DMS 273 (cell line): ENCODE measurements at regions not wholly inside any gene's neighbourhood (a gene's known extent, or its start where the extent isn't known, plus 50 kb on each side); places are given as distances from the start of the nearest gene placed in this dataset.
A peak's percentile ranks its signal among the peaks of the same experiment; 100 is the strongest.

ENCODE experiments used
- DNase-seq: peaks from one replicate; lab custom pipeline; 2025; ENCODE audit not compliant: unreplicated experiment; lab: John Stamatoyannopoulos, UW

DNA sequence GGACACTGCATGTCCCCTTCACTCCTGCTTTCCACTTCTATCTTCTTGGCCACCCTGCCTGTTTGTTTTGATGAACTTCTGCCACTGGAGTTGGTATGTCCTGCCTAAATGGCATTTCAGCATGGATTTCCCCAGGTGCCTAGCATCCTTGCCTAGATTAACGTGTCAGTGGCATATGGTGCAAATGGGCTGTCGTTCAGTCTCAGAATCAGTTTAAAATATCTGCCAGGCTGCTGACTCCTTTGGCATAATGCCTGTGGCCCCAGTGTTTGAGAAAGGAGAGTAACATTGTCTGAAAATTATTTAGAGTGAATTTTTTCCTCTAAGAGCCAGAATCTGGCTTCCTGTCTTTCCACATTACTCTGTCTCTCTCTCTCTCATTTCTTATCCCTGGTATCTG is 64.9 kb upstream of the BARHL2 start:
- DNase-seq = peak; percentile 67

- DNase-seq = peak; percentile 34
Observed at GRCh38 chr1:90781534-90781933, 64.4 kb upstream of the BARHL2 start.

DNA sequence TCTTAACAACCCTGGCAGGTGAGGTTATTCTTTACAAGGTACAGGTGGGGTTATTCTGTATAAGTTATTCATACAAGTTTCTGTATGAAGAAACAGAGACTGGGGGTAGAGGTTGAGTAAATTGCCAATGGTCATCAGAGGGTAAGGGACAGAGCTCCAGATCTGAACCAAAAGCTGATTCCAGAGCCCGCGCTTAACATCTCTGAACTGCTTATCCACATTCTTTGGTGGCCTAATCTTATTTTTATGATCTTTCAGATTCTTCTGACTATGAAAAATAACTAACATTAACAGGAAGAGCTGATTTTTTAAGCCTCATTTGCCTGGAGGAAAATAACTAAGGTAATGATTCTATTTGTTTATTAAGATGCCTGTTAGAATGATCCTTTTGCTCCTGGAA is 63.9 kb upstream of the BARHL2 start:
- no peak for DNase-seq

DNA sequence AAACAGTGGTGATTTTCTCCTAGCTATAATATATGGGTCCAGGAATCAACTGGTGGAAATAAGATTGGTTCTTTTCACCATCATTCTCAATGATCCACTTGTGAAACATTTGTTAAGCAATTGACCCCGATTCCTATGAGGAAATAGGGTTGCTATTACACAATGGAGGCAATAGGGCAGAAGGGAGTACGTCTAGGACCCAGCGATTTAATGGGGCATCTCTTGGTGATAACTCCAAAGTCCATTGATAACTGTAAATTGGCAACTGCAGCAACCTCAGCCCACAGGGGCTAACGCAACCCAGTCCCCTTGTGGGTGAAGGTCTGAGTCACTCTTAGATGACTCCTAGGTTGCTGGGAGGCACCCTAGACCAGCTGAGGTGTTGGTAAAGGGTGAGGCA is 62.5 kb upstream of the BARHL2 start:
- no peak for DNase-seq

DNA sequence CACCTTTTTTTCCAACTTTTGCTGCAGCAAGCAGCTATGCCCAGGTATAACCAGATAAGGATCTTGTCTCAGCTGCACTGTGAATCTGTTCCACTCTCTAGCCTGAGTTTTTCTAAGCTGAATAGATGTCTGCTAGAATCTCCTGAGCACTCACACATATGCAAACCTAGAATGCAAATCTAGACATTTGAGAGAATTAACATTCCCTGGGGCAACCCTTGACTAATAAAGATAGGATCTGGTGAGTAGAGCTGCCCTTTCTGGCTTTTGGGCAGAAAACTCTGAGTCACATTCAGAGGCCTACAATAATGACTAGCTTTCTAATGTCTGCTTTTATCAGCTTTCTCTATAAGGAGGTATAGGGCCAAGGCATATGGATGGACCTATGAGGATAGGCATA is 61.4 kb upstream of the BARHL2 start:
- DNase-seq = no peak

- no peak for DNase-seq
Observed at GRCh38 chr1:90773812-90774211, 56.7 kb upstream of the BARHL2 start.

- DNase-seq = no peak
Observed at GRCh38 chr1:90768826-90769225, 51.7 kb upstream of the BARHL2 start.

- DNase-seq = no peak
Observed at GRCh38 chr1:90768098-90768497, 51.0 kb upstream of the BARHL2 start.
